C1 segment of cervical spinal cord (tissue), 14 donors: ENCODE measurements at regions not wholly inside any gene's neighbourhood (a gene's known extent, or its start where the extent isn't known, plus 50 kb on each side); places are given as distances from the start of the nearest gene placed in this dataset.
"Not testable (repeated sequence)": the region's sequence is repeated elsewhere in the genome, so short reads cannot be mapped to it uniquely, and the experiment has no call there.

Experiments used
- DNase-seq, 14 donors: peaks; one replicate each; lab custom pipeline; 2025; lab: John Stamatoyannopoulos, UW

- no peak for DNase-seq
These were observed 1934.6 kb upstream of the LRRTM1 start for GRCh38 chr2:82239176-82239575.

GRCh38 chr2:82237994-82238662, 1933.6 kb upstream of the LRRTM1 start:
- no peak for DNase-seq

GRCh38 chr2:82234283-82234874, 1929.8 kb upstream of the LRRTM1 start:
- DNase-seq, result no peak

GRCh38 chr2:82233806-82234205, 1929.3 kb upstream of the LRRTM1 start:
- DNase-seq, result no peak

GRCh38 chr2:82230406-82230805, 1925.9 kb upstream of the LRRTM1 start:
- DNase-seq, result no peak

- DNase-seq, result no peak
These were observed 1921.9 kb upstream of the LRRTM1 start for GRCh38 chr2:82226441-82226840.

GRCh38 chr2:82224301-82224940, 1919.9 kb upstream of the LRRTM1 start:
- DNase-seq, result no peak

GRCh38 chr2:82215212-82215611, 1910.7 kb upstream of the LRRTM1 start:
- no peak for DNase-seq

- DNase-seq, result no peak
These were observed 1894.9 kb upstream of the LRRTM1 start for GRCh38 chr2:82199493-82199852.

- DNase-seq, result no peak
These were observed 1894.4 kb upstream of the LRRTM1 start for GRCh38 chr2:82198809-82199492.

- no peak for DNase-seq
These were observed 1877.7 kb upstream of the LRRTM1 start for GRCh38 chr2:82182270-82182669.

GRCh38 chr2:82175210-82175609, 1870.7 kb upstream of the LRRTM1 start:
- DNase-seq, result not testable (repeated sequence)

GRCh38 chr2:82172483-82172882, 1867.9 kb upstream of the LRRTM1 start:
- DNase-seq, result no peak

- no peak for DNase-seq
These were observed 1864.8 kb upstream of the LRRTM1 start for GRCh38 chr2:82169379-82169778.

GRCh38 chr2:82165377-82165776, 1860.8 kb upstream of the LRRTM1 start:
- no peak for DNase-seq

- DNase-seq, result no peak
These were observed 1853.6 kb upstream of the LRRTM1 start for GRCh38 chr2:82158150-82158549.

GRCh38 chr2:82155469-82155868, 1850.9 kb upstream of the LRRTM1 start:
- DNase-seq, result no peak

- no peak for DNase-seq
These were observed 1838.8 kb upstream of the LRRTM1 start for GRCh38 chr2:82143343-82143742.

- no peak for DNase-seq
These were observed 1835.5 kb upstream of the LRRTM1 start for GRCh38 chr2:82139979-82140611.

GRCh38 chr2:82137441-82137840, 1832.9 kb upstream of the LRRTM1 start:
- no peak for DNase-seq

- DNase-seq, result no peak
These were observed 1823.5 kb upstream of the LRRTM1 start for GRCh38 chr2:82128051-82128450.

- no peak for DNase-seq
These were observed 1820.1 kb upstream of the LRRTM1 start for GRCh38 chr2:82124629-82125028.
